ENCODE measurements at regions not wholly inside any gene's neighbourhood (a gene's known extent, or its start where the extent isn't known, plus 50 kb on each side); places are given as distances from the start of the nearest gene placed in this dataset.

GRCh38 chr4:101471201-101471600 is 123.9 kb upstream of the PPP3CA start:
- TF ChIP-seq CTCF (IDR thresholded peaks at IDR 0.05) (no peak), POLR2A (IDR thresholded peaks at IDR 0.05) (no peak), EP300 (IDR thresholded peaks at IDR 0.05) (no peak), POLR2AphosphoS5 (IDR thresholded peaks at IDR 0.05) (no peak)

All from gastroesophageal sphincter (tissue), 3 donors.